AG09309 (cell line): ENCODE measurements at regions not wholly inside any gene's neighbourhood (a gene's known extent, or its start where the extent isn't known, plus 50 kb on each side); places are given as distances from the start of the nearest gene placed in this dataset.

Source experiments
- DNase-seq: peaks from one replicate; pipeline ENCODE4 v3.0.0-alpha.2; 2010; ENCODE audit warnings: low read depth
- H3K4me3 ChIP-seq: 2 replicates; pipeline ENCODE4 v1.5.1; 2011; ENCODE audit warnings: mild to moderate bottlenecking, low read depth, low read length, moderate library complexity; ENCODE audit not compliant: control insufficient read depth
- TF ChIP-seq, protein P1 (sequence below): IDR thresholded peaks from 2 replicates; pipeline ENCODE4 v1.5.1; 2011; ENCODE audit warnings: mild to moderate bottlenecking, low read depth, low read length, inconsistent platforms; ENCODE audit not compliant: insufficient read depth, control insufficient read depth; ENCODE audit errors: missing control alignments

DNA sequence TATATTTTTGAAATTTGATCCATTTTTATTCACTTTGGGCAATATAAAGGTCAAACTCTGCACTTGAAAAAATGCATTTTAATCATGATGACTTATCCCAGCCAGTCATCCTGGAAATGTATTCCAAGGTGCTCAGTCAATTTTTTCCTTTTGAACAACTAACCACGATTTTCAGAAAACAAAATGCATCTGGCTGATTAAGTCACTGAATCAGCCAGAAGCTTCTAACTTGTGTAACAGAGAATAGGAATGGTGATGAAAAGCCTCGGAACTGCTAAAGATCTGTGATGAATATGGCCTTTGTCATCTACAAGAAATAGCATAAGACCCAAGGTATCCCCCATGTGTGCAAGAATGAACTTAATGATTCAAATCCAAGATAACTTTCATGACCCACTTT lies 572.7 kb downstream of the EPHA4 start:
- H3K4me3 ChIP-seq, result no peak overlapping the region
- TF ChIP-seq, protein P1, sequence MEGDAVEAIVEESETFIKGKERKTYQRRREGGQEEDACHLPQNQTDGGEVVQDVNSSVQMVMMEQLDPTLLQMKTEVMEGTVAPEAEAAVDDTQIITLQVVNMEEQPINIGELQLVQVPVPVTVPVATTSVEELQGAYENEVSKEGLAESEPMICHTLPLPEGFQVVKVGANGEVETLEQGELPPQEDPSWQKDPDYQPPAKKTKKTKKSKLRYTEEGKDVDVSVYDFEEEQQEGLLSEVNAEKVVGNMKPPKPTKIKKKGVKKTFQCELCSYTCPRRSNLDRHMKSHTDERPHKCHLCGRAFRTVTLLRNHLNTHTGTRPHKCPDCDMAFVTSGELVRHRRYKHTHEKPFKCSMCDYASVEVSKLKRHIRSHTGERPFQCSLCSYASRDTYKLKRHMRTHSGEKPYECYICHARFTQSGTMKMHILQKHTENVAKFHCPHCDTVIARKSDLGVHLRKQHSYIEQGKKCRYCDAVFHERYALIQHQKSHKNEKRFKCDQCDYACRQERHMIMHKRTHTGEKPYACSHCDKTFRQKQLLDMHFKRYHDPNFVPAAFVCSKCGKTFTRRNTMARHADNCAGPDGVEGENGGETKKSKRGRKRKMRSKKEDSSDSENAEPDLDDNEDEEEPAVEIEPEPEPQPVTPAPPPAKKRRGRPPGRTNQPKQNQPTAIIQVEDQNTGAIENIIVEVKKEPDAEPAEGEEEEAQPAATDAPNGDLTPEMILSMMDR, result no peak
- no peak for DNase-seq

- DNase-seq, result no peak
- TF ChIP-seq, protein P1, result no peak
- H3K4me3 ChIP-seq, result no peak overlapping the region
Measured at GRCh38 chr2:221001381-221001801, 570.7 kb downstream of the EPHA4 start.

GRCh38 chr2:221002101-221002685 lies 569.9 kb downstream of the EPHA4 start:
- DNase-seq, result no peak
- TF ChIP-seq, protein P1, result no peak
- H3K4me3 ChIP-seq, result no peak overlapping the region

GRCh38 chr2:221005338-221005737 lies 566.8 kb downstream of the EPHA4 start:
- no peak for DNase-seq
- TF ChIP-seq, protein P1, result no peak
- H3K4me3 ChIP-seq, result no peak overlapping the region

- no peak overlapping the region for H3K4me3 ChIP-seq
- no peak for DNase-seq
- TF ChIP-seq, protein P1, result no peak
Measured at GRCh38 chr2:221006084-221006483, 566.0 kb downstream of the EPHA4 start.

- TF ChIP-seq, protein P1, result no peak
- H3K4me3 ChIP-seq, result no peak overlapping the region
- no peak for DNase-seq
Measured at GRCh38 chr2:221016551-221016950, 555.6 kb downstream of the EPHA4 start.
